ENCODE measurements at regions not wholly inside any gene's neighbourhood (a gene's known extent, or its start where the extent isn't known, plus 50 kb on each side); places are given as distances from the start of the nearest gene placed in this dataset.
A peak's percentile ranks its signal among the peaks of the same experiment; 100 is the strongest.

DNA sequence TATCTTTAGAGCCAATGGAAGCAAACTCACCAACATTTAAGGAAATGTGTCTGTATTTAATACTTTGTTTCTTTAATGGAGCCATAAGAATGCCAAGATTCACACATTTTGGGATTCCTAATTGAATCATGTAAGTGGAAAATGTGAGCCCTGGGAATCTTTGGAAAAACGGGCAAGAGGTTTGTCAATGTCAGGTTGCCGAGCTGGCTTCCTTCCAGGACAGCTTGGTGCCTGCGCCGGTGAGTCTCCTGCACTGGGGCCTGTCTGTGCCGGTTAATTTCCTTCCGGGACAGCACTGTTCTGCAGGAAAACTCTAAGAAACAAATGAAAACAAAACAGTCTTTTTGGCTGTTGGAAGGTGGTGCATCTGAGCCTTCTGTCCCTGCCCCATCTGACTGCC, 210.6 kb downstream of the HAPSTR1 start:
- no peak for DNase-seq (ENCODE audit: low read depth)

DNA sequence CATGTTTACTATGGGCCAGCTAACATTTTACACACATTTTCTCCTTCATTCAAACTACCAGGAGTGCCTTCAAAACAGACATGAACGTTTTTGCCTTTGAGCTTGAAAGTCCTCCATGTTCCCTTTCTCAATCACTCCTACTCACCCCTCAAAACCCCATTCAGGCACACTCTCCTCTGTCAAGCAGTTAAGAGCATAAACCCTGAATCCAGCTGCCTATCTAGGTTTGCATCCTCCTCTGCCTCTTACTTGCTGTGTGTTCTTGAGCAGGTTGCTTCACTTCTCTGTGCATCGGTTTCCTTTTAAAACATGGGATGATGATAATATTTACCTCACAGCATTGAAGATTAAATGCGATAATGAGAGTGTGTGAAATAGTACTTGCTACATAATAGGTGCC, 215.3 kb downstream of the HAPSTR1 start:
- no peak for DNase-seq (ENCODE audit: low read depth)

DNA sequence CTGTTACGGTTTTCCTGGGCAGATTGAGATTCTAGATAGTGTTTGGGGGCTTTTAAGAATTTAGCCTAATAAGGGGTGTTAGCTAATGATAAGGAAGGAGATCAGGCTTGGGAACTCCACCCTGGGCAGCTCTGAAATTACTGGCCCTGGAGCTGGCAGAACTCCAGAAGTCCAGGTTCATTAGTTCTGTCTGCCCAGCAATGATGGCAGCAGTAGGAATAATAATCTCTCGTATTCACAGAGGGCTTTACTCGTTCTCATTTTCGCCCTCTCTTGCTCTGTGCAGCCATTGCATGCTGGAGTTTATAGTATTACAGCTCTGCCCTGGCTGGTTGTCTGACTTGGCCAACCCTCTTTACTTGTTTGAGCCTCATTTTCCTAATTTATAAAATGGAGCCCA, 216.0 kb downstream of the HAPSTR1 start:
- DNase-seq (ENCODE audit: low read depth), result no peak

DNA sequence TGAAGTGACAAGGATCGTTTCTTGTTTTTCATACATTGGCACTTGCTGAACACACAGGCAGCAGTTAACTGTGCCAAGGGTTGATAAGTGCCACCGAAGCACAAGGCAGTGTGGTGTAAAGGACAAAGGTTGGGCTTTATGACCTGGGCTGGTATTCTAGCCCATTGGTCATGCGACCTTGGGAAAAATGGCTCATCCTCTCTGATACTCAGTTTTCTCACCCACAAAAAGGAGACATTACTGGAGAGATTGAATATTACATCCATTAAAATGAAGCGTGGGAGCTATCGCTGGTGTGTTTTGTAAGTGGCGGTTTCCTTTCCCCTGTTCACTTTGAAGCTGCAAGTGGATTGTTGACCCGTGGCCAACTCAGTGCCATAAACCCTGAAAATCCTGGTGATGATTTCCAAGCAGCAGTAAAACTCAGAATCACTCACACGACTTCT, 216.9 kb downstream of the HAPSTR1 start:
- DNase-seq (ENCODE audit: low read depth), result peak; percentile 21

DNA sequence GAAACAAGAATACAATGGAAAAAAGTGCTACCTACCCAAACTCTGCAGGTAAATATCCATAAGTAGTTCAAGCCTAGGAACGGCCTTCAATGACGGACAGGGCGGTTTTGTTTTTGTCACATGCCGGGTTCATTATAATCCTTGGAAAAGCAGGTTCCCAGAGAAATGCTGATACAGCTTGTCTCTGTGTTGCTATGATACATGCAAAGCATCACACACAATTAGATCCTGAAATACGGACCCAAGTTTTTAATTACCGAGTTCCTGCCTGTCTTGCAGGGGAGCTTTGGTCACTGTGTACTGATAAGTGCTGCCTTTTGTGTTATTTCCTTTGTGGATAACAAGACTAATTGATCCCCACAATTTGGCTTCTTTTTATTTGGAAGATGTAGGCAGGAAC, 217.4 kb downstream of the HAPSTR1 start:
- DNase-seq (ENCODE audit: low read depth), result no peak

DNA sequence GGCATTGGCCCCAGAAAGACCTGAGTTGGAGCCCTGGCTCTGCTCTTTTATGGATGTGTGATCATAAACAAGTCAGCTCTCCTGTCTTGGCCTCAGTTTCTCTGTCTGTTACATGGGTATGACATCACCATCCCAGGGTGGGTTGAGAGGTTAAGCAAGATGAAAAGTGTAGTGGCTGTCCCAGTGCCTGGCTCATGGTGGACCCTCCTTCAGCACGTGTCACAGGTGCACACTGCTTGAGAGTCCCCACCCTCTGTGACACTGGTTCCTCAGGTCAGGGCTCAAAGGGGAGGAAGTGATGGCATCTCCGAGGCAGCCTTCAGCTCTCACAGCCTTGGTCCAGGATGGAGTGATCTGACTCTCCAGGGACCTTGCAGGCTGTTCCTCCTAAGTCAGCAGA, 218.4 kb downstream of the HAPSTR1 start:
- no peak for DNase-seq (ENCODE audit: low read depth)

DNA sequence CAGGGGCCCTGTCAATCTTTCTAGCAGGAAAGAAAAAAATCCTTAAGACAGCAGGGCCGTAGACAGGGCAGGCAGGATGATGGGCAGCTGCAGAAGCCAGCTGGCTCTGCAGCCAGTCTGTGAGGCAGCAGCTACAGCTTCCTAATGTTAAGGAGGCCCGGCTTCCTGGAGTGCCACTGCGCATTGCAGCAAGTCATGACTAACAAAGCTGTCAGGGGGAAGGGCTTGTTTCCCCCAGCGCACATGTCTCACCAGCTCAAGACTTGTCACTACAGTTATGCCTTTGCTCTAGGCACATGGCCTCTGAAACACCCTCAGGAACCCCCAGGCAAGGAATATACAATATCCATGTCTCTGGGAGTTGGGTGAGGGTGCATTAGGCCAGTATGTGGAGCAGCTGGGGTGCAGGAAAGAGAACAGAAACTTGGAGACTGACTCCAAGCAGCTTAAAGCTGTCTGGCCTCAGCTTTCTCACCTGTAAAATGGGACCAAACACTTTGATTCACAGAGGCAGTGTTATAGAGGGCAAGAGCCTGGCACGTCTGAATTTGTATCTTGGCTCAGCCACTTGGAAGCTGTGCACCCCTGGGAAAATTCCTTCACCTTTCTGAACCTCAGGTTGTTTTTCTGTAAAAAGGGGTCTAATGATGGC, 220.0 kb downstream of the HAPSTR1 start:
- no peak for DNase-seq (ENCODE audit: low read depth)

DNA sequence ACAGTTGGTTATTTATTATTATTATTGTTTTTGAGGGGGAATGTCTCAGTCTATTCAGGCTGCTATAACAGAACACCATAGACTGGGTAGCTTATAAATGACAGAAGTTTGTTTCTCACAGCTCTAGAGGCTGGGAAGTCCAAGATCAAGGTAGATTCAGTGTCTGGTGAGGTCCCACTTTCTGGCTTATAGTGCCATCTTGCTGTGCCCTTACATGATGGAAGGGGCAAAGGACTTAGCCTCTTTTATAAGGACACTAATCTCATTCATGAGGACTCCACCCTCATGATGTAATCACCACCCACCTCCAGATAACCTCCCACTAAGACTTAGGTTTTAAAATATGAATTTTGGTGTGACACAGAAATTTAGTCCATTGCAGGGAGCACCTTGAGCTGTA, 224.6 kb downstream of the HAPSTR1 start:
- DNase-seq (ENCODE audit: low read depth), result no peak

DNA sequence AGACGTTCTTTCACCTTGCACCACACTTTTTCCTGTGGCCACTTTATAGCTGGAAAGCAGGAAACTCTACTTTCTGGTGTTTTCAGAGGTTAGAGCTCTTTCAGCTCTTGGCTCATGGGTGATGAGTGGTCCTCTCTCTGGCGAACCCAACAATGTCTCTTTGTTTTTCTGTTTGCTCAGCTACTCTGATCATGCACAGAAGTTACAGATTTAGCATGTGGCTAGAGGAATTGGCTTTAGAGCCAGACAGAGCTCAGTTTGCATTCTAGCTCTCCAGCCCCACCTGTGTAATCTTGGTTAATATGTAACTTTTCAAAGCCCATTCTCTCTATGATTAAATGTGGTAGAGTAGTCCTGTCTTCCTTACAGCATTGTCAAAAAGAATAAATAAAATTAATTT, 225.2 kb downstream of the HAPSTR1 start:
- no peak for DNase-seq (ENCODE audit: low read depth)

DNA sequence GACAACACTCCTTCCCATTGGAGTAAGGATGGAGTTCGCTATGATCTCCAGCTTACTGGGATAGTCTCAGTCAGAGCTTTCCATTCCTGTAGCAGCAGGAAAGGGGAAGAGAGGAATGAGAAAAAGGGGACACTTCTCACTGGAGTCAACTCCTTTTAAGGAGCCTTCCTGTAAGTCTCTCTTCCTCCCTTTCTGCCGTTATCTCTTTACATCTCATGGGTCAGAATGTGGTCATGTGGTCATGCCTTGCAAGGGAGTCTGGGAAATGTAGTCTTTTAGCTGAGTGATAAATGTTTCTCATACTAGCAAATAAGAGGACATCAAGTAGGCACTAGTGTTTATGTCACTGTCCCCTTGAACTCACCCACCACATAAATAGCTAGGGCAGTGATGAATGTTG, 227.3 kb downstream of the HAPSTR1 start:
- no peak for DNase-seq (ENCODE audit: low read depth)

DNA sequence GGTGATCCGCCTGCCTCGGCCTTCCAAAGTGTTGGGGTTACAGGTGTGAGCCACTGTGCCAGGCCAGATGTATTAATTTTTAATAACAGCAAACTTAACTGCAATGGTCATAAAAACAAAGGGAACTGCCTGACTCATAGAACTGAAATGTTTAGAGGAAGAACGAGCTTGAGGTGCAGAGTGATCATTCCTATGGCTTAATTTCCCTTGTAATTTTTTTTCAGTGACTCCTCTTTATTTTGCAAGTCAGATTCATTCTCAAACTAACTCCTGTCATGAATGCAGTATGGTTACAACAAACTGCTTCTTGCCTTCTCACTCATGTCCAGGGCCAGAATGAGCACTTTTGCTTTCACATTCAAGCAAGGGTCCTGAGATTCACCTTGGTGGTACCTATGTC, 231.3 kb downstream of the HAPSTR1 start:
- peak; percentile 14 for DNase-seq (ENCODE audit: low read depth)

DNA sequence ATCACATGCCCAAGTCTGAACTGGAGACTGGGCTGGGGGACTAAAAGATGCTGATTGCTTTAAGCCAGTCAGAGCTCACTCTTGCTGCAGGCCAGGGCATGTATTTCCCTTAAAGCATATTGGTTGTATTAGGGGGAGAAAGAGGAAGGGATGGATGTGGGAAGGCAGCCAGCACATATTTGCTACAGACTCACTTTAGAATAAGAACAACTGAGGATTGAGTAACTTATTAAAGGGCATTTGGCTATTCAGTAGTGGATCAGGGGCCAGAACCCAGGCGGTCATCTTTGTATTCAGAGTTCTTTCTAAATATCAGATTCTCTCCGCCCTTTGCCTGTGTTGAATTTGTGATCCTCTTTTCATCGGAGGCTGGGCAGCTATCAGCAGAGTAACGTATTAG, 231.7 kb downstream of the HAPSTR1 start:
- no peak for DNase-seq (ENCODE audit: low read depth)

DNA sequence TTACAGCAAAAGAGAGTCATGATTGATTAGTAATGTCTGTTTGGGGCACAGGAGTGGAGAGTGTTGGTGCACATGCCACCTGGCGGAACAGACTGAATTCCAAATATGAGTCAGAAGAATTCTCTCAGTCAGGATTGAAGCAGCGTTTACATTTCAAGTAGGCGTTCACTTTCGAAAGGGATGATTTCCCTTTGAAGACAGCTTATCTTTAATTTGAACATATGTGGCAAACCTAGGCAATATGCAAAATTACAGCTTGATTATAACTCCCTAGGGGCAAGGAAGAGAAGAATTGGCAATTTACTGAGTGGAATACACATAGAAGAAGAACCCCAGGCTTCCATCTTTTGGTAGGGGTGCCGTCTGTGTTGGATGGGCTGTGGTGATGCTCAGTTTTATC, 235.8 kb downstream of the HAPSTR1 start:
- no peak for DNase-seq (ENCODE audit: low read depth)

DNA sequence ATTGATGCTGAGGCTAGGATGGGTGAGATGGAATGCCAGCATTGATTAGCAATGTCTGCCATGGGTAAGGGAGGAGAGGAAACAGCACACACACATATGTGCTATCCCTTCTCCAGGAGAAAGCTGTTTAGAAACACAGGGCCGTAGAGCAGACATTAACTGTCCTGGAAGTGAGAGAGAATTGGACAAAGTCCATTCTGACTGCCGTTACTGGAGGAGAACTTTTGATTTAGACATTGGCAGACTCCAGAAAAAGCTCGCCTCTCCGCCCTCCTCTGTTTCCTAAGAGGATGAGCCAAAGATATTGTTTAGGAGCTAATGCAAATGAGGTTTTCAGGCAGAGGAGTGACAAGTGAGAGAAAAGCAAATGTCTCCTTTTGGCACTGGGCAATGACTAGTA, 237.0 kb downstream of the HAPSTR1 start:
- DNase-seq (ENCODE audit: low read depth), result no peak

DNA sequence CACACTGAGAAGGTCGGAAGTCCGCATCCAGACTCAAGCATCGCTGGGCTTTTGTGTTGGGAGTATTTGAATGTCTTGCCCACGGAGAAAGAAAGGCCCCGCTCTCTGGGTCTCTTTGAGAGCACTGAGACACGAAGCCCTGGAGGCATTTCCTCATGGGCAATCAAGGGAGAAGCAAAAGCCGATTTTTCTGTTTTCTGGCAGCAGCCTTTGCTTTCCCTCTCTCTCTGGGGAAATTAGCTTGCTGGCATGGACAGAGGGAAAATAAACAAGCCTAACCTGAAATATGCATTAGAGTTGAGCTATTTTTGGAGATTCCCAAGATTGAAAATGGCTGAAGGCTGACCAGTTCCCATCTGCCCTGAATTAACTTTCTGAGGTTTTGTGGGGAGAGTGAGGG, 238.7 kb downstream of the HAPSTR1 start:
- no peak for DNase-seq (ENCODE audit: low read depth)

DNA sequence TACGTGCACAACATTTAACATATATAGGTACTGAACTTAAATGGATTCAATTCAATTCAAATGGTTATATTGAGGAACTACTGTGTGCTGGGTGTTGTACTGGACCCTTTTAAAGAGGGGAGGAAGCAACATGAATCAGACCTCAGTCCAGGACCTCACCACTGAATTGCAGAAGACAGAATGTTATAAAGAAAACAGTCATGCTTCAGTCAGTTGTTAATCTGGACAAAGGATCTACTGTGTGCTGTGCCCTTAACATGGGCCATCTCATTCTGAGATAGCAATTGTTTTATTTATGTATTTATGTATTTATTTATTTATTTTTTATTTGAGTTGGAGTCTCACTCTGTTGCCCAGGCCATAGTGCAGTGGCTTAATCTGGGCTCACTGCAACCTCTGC, 240.1 kb downstream of the HAPSTR1 start:
- no peak for DNase-seq (ENCODE audit: low read depth)

DNA sequence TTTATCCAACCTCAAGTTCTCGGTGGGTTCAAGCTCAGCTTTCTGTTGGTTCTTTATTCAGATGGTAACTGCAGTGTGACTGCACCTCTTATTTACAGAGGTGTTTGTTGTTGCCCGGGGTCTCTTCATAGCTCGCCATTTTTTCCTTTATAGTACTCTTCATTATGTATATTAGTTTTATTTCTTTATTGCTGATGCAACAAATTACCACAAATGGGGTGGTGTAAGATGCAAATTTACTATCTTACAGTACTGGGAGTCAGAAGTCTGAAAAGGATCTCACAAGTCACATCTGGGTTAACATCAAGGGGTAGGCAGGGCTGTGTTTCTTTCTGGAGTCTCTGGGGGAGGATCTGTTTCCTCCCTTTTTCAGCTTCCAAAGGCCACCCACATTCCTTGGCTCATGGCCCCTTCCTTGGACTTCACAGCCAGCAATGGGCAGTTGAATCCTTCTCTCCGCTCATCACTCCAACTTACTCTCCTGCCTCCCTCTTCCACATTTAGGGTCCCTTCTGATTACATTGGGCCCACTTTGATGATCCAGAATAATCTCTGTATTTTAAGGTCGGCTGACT, 241.2 kb downstream of the HAPSTR1 start:
- no peak for DNase-seq (ENCODE audit: low read depth)

DNA sequence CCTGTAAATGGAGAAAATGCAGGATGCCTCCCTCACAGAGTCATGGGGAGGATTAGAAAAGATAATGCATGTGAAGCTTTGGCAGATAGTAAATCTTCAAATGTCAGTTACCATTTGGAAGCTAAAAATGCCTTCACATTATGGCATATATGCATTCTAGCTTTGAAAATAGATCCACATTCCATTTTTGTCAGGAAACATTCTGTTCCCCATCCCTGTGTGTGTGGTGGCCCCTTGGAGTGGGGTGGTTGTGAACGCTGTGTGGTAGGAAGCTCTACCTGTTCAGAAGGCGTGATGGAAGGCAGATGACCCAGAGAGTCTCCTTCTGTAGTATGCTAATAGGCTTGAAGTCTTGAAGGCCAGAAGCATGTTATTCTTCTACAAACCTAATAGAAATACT, 242.0 kb downstream of the HAPSTR1 start:
- no peak for DNase-seq (ENCODE audit: low read depth)

DNA sequence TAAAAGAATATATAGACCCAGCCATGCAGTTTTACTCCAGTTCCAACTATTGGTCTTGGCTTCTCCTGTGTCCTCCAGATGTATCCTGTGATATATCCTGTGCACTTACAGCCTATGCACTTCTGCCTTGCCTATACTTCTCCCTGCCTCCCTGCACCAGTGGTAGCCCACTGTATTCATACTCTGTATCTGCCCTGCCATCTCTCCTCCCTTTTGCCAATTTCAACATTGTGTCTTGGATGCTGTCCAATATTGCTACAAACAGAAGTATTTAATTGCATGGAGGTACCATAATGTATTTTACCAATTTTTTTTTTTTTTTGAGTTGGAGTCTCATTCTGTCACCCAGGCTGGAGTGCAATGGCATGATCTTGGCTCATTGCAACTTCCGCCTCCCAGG, 242.7 kb downstream of the HAPSTR1 start:
- no peak for DNase-seq (ENCODE audit: low read depth)

DNA sequence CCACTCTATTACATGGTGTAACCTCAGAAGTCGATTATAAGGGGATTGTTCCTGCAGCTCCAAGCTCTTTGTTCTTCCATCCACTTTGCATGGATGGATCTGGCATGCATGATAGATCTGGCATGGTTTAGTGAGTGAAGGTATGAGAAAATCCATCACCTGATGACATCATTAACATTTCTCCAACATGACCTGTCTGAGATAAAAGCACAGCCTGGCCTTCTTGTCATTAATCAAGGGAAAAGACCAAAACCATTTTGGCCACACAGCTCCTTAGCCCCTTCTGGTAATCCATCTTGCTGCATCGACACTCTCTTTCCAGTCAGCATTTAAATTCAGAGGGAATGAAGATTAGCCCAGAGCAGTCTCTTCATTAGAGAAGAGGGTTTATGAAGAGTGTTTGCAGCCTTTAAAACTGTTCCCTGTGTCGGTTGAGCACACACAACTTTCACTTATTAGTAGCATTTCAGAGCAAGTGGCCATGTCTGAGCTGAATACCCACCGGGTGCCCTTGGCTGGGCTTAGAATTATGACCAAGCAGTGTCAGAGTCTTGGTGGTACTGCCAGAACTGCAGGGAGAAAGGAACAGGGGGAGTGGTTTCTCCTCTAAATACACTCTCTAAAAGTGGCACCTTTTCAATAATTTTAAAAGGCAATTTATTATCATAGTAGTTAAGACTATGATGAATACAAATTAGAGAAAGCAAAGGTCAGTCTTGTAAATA, 246.0 kb downstream of the HAPSTR1 start:
- DNase-seq (ENCODE audit: low read depth), result no peak

DNA sequence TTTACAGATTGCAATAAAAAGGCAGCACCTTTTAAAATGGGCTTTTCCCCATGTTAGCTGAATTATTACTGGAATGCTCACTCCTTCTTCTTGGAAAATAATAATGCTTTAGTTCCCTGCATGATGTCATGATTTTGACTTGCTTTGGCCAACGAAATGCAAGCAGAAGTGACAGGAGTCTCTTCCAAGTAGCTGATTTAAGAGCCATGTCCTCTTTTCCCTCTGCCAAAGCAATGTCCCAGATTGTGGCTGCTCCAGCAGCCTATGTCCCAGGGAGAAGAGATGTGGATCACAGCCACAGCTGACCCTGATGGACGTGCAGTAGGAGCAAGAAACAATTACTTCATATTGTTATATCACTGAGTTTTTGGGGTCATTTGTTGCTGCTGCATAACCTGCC, 246.6 kb downstream of the HAPSTR1 start:
- no peak for DNase-seq (ENCODE audit: low read depth)

DNA sequence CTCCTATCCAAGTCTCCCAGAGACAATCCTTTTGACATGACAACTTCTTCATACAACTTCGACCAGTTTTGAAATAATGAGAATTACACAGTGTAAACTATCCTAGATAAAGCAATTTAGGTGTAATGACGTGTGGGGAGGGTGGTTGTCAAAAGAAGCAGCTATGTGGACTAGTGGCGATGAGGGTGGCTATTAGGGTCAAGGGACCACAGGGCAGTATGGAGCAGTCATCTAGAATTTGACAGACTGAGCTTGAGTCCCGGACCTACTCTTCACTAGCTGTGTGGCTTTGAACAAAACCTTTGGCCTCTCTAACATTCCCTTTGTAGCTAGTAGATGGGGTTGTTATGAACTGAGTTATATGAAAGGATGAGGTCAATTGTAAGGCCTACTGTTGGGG, 247.1 kb downstream of the HAPSTR1 start:
- DNase-seq (ENCODE audit: low read depth), result no peak

DNA sequence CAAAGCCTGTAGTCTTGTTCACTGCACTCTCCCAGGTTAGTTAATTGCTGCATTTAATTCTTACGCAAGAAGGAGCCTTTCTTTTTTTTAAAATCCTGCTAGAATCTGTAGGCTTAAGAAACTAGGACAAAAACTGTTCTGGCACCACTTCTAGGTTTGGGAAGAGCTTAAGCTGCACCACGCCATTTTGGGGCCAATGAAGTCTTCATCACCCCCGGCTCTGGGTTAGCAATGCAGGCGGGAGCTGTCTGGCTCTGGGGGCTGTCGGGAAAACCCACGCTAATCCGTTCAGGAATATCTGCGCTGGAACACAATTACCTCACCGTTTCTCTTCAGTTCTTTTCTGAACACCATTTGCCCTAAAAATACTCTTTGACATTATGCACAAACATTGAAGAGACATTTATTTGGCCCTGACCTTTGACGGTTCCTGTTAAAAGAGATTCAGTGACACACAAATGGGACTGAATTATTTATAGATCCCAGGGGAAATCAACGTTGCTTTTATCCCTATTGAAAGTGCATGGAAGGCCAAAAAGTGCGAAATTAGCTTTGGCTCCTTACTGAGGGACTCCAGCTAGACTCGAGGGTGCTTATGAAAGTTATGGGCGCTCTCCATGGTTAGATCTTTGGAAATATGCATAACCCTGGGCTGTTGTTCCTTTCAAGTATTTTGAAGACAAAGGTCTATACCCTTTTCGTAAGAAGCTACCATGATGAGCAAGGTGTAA, 249.2 kb downstream of the HAPSTR1 start:
- no peak for DNase-seq (ENCODE audit: low read depth)
